Psoas muscle (tissue), 7 donors: ENCODE measurements at regions not wholly inside any gene's neighbourhood (a gene's known extent, or its start where the extent isn't known, plus 50 kb on each side); places are given as distances from the start of the nearest gene placed in this dataset.

ENCODE experiments used
- ATAC-seq, 4 donors: fragments of 200-7000 bp; cut with Tn5 transposase; one replicate each; pipeline ENCODE4 v1.9.1; 2020; ENCODE audit warnings: moderate library complexity in 3 of 4, mild to moderate bottlenecking in 2 of 4
- DNase-seq, 2 donors: peaks; one replicate each; pipeline ENCODE4 v3.0.0-alpha.2; 2020
- H3K27ac ChIP-seq: fragments of 200-600 bp; one replicate; pipeline ENCODE4 v1.8.0; 2022
- H3K27me3 ChIP-seq, 3 donors: fragments of 200-600 bp in 1 of 3; one replicate each; pipeline versions ENCODE4 v1.6.1 to v1.8.0; 2013 to 2022; ENCODE audit warnings: low read length in 2 of 3, mild to moderate bottlenecking in 2 of 3, moderate library complexity in 1 of 3; ENCODE audit not compliant: insufficient read depth in 3 of 3
- H3K36me3 ChIP-seq, 2 donors: fragments of 200-600 bp in 1 of 2; one replicate each; pipeline versions ENCODE4 v1.6.1 to v1.8.0; 2013 to 2022; ENCODE audit warnings: low read depth in 1 of 2, mild to moderate bottlenecking in 1 of 2, moderate library complexity in 1 of 2; ENCODE audit not compliant: insufficient read depth in 1 of 2
- H3K4me1 ChIP-seq: fragments of 200-600 bp; one replicate; pipeline ENCODE4 v1.8.0; 2022
- H3K4me3 ChIP-seq: fragments of 200-600 bp; one replicate; pipeline ENCODE4 v1.8.0; 2022; ENCODE audit warnings: mild to moderate bottlenecking
- H3K9me3 ChIP-seq: fragments of 200-600 bp; one replicate; pipeline ENCODE4 v1.8.0; 2022
- CTCF ChIP-seq: fragments of 200-600 bp; IDR thresholded peaks from one replicate; pipeline ENCODE4 v1.8.0; 2022; ENCODE audit warnings: antibody characterized with exemption
- whole genome bisulfite sequencing, 3 donors: extraction: QIAGEN DNeasy Blood & Tissue Kit; methylation state at CpG; one replicate each; pipeline versions ENCODE4 v1.1.6 to v1.1.7; 2013; 5-methylcytosine and 5-hydroxymethylcytosine counted together
- intact Hi-C, 2 donors: fragments of 100-400 bp; cut with DNase I; formaldehyde crosslinking; loops; one replicate each; pipeline versions ENCODE4 v1.11.0 to v1.14.2; 2022
- donor health status: healthy with polysubstance abuse.
- donor health status: DM: no; HTN: no; CAD: no; lungs with moderate emphysema.
- donor health status: Bipolar disorder and iron deficiency.
- donor health status: healthy.
- donor health status: DM: yes; HTN: yes; CAD: no.
- donor health status: DM: no; HTN: no; CAD: no.
- donor health status: DM: yes; HTN: yes; CAD: no.

GRCh38 chr2:223369889-223370288 lies 232.3 kb downstream of the SCG2 start:
- no peaks in the 10 kb centered on the region for H3K4me1 ChIP-seq
- DNase-seq (no peak), ATAC-seq (no peak)
- no peak for TF ChIP-seq CTCF
- no peaks in the 10 kb centered on the region for H3K27me3 ChIP-seq
- H3K36me3 ChIP-seq = no peaks in the 10 kb centered on the region
- no peaks in the 10 kb centered on the region for H3K9me3 ChIP-seq
- 46 to 49% (median 47%) methylated on average over 3 of the region's 3 CpGs for WGBS, 3 donors
- no peak overlapping the region for H3K4me3 ChIP-seq
- H3K27ac ChIP-seq = no peak overlapping the region
- intact Hi-C loops = no loop called here

GRCh38 chr2:223383315-223383714 lies 218.8 kb downstream of the SCG2 start:
- intact Hi-C loops = no loop called here
- no peaks in the 10 kb centered on the region for H3K36me3 ChIP-seq
- no peaks in the 10 kb centered on the region for H3K9me3 ChIP-seq
- 91 to 96% (median 91%) methylated on average over 1 of the region's 1 CpG for WGBS, 3 donors
- no peak overlapping the region for H3K4me3 ChIP-seq
- no peaks in the 10 kb centered on the region for H3K27me3 ChIP-seq
- DNase-seq (no peak), ATAC-seq (no peak)
- no peak overlapping the region for H3K27ac ChIP-seq
- no peak for TF ChIP-seq CTCF
- no peaks in the 10 kb centered on the region for H3K4me1 ChIP-seq

- no peak overlapping the region for H3K4me3 ChIP-seq
- DNase-seq (no peak), ATAC-seq (no peak)
- no peaks in the 10 kb centered on the region for H3K9me3 ChIP-seq
- H3K4me1 ChIP-seq = no peaks in the 10 kb centered on the region
- intact Hi-C loops = no loop called here
- H3K36me3 ChIP-seq = no peaks in the 10 kb centered on the region
- H3K27me3 ChIP-seq = no peaks in the 10 kb centered on the region
- TF ChIP-seq CTCF = no peak
- no peak overlapping the region for H3K27ac ChIP-seq
These were observed 216.0 kb downstream of the SCG2 start for GRCh38 chr2:223386189-223386588.

- ATAC-seq (no peak), DNase-seq (no peak)
- WGBS, 3 donors = 82 to 84% (median 82%) methylated on average over 4 of the region's 4 CpGs
- no peaks in the 10 kb centered on the region for H3K27me3 ChIP-seq
- no peaks in the 10 kb centered on the region for H3K4me1 ChIP-seq
- intact Hi-C loops = no loop called here
- no peak overlapping the region for H3K4me3 ChIP-seq
- no peak overlapping the region for H3K27ac ChIP-seq
- no peak for TF ChIP-seq CTCF
- H3K36me3 ChIP-seq = no peaks in the 10 kb centered on the region
- H3K9me3 ChIP-seq = no peaks in the 10 kb centered on the region
These were observed 215.2 kb downstream of the SCG2 start for GRCh38 chr2:223386984-223387383.

GRCh38 chr2:223389624-223390023 lies 212.5 kb downstream of the SCG2 start:
- TF ChIP-seq CTCF = no peak
- DNase-seq (no peak), ATAC-seq (no peak)
- H3K36me3 ChIP-seq = no peaks in the 10 kb centered on the region
- intact Hi-C loops = no loop called here
- WGBS, 3 donors = 88 to 92% (median 92%) methylated on average over 5 of the region's 5 CpGs
- peaks cover 3% of the 10 kb centered on the region for H3K9me3 ChIP-seq
- no peak overlapping the region for H3K4me3 ChIP-seq
- no peaks in the 10 kb centered on the region for H3K4me1 ChIP-seq
- H3K27me3 ChIP-seq = no peaks in the 10 kb centered on the region
- no peak overlapping the region for H3K27ac ChIP-seq
